Transverse colon (tissue), 4 donors: ENCODE measurements at regions not wholly inside any gene's neighbourhood (a gene's known extent, or its start where the extent isn't known, plus 50 kb on each side); places are given as distances from the start of the nearest gene placed in this dataset.

ENCODE experiments used
- DNase-seq: peaks from one replicate; pipeline ENCODE4 v3.0.0-alpha.2; 2019
- H3K27ac ChIP-seq, 4 donors: fragments of 200-600 bp; sonication (generic); 2 replicates each; pipeline ENCODE4 v1.5.1; 2016 to 2018; ENCODE audit warnings: inconsistent platforms in 4 of 4
- H3K27me3 ChIP-seq: fragments of 200-600 bp; sonication (generic); 2 replicates; pipeline ENCODE4 v1.5.1; 2017; ENCODE audit warnings: inconsistent platforms
- H3K36me3 ChIP-seq, 4 donors: fragments of 200-600 bp; sonication (generic); 2 replicates each; pipeline ENCODE4 v1.5.1; 2017 to 2019; ENCODE audit warnings: inconsistent platforms in 4 of 4
- H3K4me1 ChIP-seq, 4 donors: fragments of 200-600 bp; sonication (generic); 2 replicates each; pipeline ENCODE4 v1.5.1; 2017 to 2020; ENCODE audit warnings: inconsistent platforms in 4 of 4
- H3K4me3 ChIP-seq, 4 donors: fragments of 200-600 bp; sonication (generic); 1 replicate in 1 of 4; 2 replicates in 3 of 4; pipeline versions ENCODE4 v1.5.1 to v1.6.1; 2017 to 2019; ENCODE audit warnings: inconsistent platforms in 4 of 4
- H3K9me3 ChIP-seq, 2 donors: fragments of 200-600 bp; sonication (generic); 2 replicates each; pipeline ENCODE4 v1.5.1; 2017 to 2019; ENCODE audit warnings: inconsistent platforms in 2 of 2
- CTCF ChIP-seq, 5 experiments: fragments of 200-600 bp in 3 of 5; fragments of 450-650 bp in 2 of 5; sonication (generic) in 3 of 5; IDR thresholded peaks; 1 replicate in 2 of 5; 2 replicates in 3 of 5; pipeline ENCODE4 v1.5.1; 2016 to 2017; ENCODE audit warnings: antibody characterized with exemption in 5 of 5, inconsistent platforms in 3 of 5, mild to moderate bottlenecking in 2 of 5, moderate library complexity in 1 of 5
- EP300 ChIP-seq: sonication (generic); formaldehyde crosslinking; IDR thresholded peaks from one replicate; pipeline ENCODE4 v1.6.1; 2017; ENCODE audit warnings: antibody characterized with exemption, low read depth
- POLR2A ChIP-seq: fragments of 450-650 bp; IDR thresholded peaks from one replicate; pipeline ENCODE4 v1.6.1; 2016; ENCODE audit warnings: antibody characterized with exemption, mild to moderate bottlenecking, moderate library complexity
- POLR2AphosphoS5 ChIP-seq, 3 donors: sonication (generic); formaldehyde crosslinking; IDR thresholded peaks; one replicate each; pipeline ENCODE4 v1.6.1; 2016; ENCODE audit warnings: antibody characterized with exemption in 3 of 3
- WGBS, 2 donors: methylation state at CpG; one replicate each; pipeline ENCODE4 v1.1.5; 2018; ENCODE audit warnings: low coverage in 1 of 2; 5-methylcytosine and 5-hydroxymethylcytosine counted together
- in situ Hi-C, 4 donors: fragments of 200-750 bp; cut with MboI; loops; one replicate each; pipeline versions ENCODE4 v1.15.0 to v1.15.1; 2017; ENCODE audit warnings: low sequenced_read_pairs in 3 of 4, low pct_ligation_motif_present in 1 of 4, low pct_unique_long_range_greater_than_20kb in 1 of 4
- intact Hi-C: fragments of 100-400 bp; cut with DNase I; formaldehyde crosslinking; loops from one replicate; pipeline ENCODE4 v1.15.1; 2023; ENCODE audit warnings: low total_unique reads

GRCh38 chr4:8688041-8688907 is 95.7 kb downstream of the CPZ start:
- Histone ChIP-seq H3K27ac (no peak overlapping the region), H3K9me3 (no peaks in the 10 kb centered on the region), H3K36me3 (no peaks in the 10 kb centered on the region), H3K4me3 (no peak overlapping the region), H3K27me3 (peaks cover 22% of the 10 kb centered on the region), H3K4me1 (no peaks in the 10 kb centered on the region)
- DNase-seq: peak; percentile 13
- WGBS, 2 donors: 3 to 22% methylated on average over 10 to 41 of the region's 41 CpGs
- TF ChIP-seq POLR2A: no peak
- TF ChIP-seq EP300: no peak
- peak in 4 of 5 experiments; percentile 29 to 52 (median 46) for TF ChIP-seq CTCF (IDR thresholded peaks at IDR 0.05)
- in situ Hi-C loops: no loop called here
- intact Hi-C loops: no loop called here

- 76% methylated on average over 1 of the region's 1 CpG; no CpG with 5 or more reads in 1 of the 2 donors for WGBS, 2 donors
- in situ Hi-C loops: no loop called here
- peaks cover 22% of the 10 kb centered on the region for H3K27me3 ChIP-seq
- H3K4me3 ChIP-seq: no peak overlapping the region
- intact Hi-C loops: no loop called here
- H3K4me1 ChIP-seq: no peaks in the 10 kb centered on the region
- DNase-seq: no peak
- H3K27ac ChIP-seq: no peak overlapping the region
- no peaks in the 10 kb centered on the region for H3K9me3 ChIP-seq
- TF ChIP-seq EP300: no peak
- no peak for TF ChIP-seq CTCF (IDR thresholded peaks at IDR 0.05)
- TF ChIP-seq POLR2AphosphoS5 (IDR thresholded peaks at IDR 0.05): no peak
- TF ChIP-seq POLR2A: no peak
- H3K36me3 ChIP-seq: no peaks in the 10 kb centered on the region
These were observed 94.5 kb downstream of the CPZ start for GRCh38 chr4:8687083-8687482.

GRCh38 chr4:8685831-8686230 is 93.3 kb downstream of the CPZ start:
- no peak overlapping the region for H3K27ac ChIP-seq
- H3K4me3 ChIP-seq: no peak overlapping the region
- no peaks in the 10 kb centered on the region for H3K36me3 ChIP-seq
- in situ Hi-C loops: no loop called here
- 60 to 79% methylated on average over 1 to 6 of the region's 6 CpGs for WGBS, 2 donors
- no peaks in the 10 kb centered on the region for H3K9me3 ChIP-seq
- intact Hi-C loops: no loop called here
- H3K4me1 ChIP-seq: no peaks in the 10 kb centered on the region
- DNase-seq: no peak
- no peak for TF ChIP-seq EP300
- TF ChIP-seq POLR2A: no peak
- no peak for TF ChIP-seq POLR2AphosphoS5 (IDR thresholded peaks at IDR 0.05)
- no peak for TF ChIP-seq CTCF (IDR thresholded peaks at IDR 0.05)
- peaks cover 22% of the 10 kb centered on the region for H3K27me3 ChIP-seq

- Histone ChIP-seq H3K27ac (no peak overlapping the region), H3K36me3 (no peaks in the 10 kb centered on the region), H3K9me3 (no peaks in the 10 kb centered on the region), H3K4me3 (no peak overlapping the region), H3K27me3 (peaks cover 11% of the 10 kb centered on the region), H3K4me1 (no peaks in the 10 kb centered on the region)
- 87% methylated on average over 5 of the region's 5 CpGs for WGBS, 2 donors
- in situ Hi-C loops: no loop called here
- intact Hi-C loops: no loop called here
- no peak for DNase-seq
- TF ChIP-seq EP300 (no peak), POLR2AphosphoS5 (IDR thresholded peaks at IDR 0.05) (no peak), POLR2A (no peak), CTCF (IDR thresholded peaks at IDR 0.05) (no peak)
These were observed 90.9 kb downstream of the CPZ start for GRCh38 chr4:8683462-8683861.
